HEK293 (cell line): ENCODE measurements at regions not wholly inside any gene's neighbourhood (a gene's known extent, or its start where the extent isn't known, plus 50 kb on each side); places are given as distances from the start of the nearest gene placed in this dataset.
"Not testable (repeated sequence)": the region's sequence is repeated elsewhere in the genome, so short reads cannot be mapped to it uniquely, and the experiment has no call there.

Experiments used
- CTCF ChIA-PET: fragments of 350-600 bp; formaldehyde crosslinking; extraction: SDS; loops from one replicate; lab custom pipeline; 2021; ENCODE audit warnings: antibody characterized with exemption; lab: Yijun Ruan, JAX
- POLR2A ChIA-PET: fragments of 300-600 bp; formaldehyde crosslinking; extraction: SDS; loops from one replicate; lab custom pipeline; 2020; ENCODE audit warnings: antibody characterized with exemption, inconsistent platforms; lab: Yijun Ruan, JAX
- H3K27ac ChIP-seq: fragments of 200-500 bp; sonication (Bioruptor generic); 2 replicates; pipeline ENCODE4 v1.5.1; 2014; ENCODE audit warnings: low read depth, low read length, control low read depth, inconsistent platforms; ENCODE audit errors: extremely low read depth
- H3K36me3 ChIP-seq, 2 experiments: fragments of 200-500 bp in 1 of 2; sonication (Bioruptor generic) in 1 of 2; 1 replicate in 1 of 2; 2 replicates in 1 of 2; pipeline ENCODE4 v1.5.1; 2014 to 2017; ENCODE audit warnings: inconsistent platforms in 2 of 2, low read length in 2 of 2; ENCODE audit not compliant: control insufficient read depth in 2 of 2, insufficient read depth in 1 of 2
- H3K4me1 ChIP-seq: fragments of 200-500 bp; sonication (Bioruptor generic); 2 replicates; pipeline ENCODE4 v1.5.1; 2014; ENCODE audit warnings: mild to moderate bottlenecking, low read length, inconsistent platforms; ENCODE audit not compliant: control insufficient read depth, insufficient read depth
- H3K4me3 ChIP-seq: 2 replicates; pipeline ENCODE4 v1.5.1; 2011; ENCODE audit warnings: low read depth, mild to moderate bottlenecking, control low read depth, low read length, moderate library complexity
- H3K9me3 ChIP-seq: fragments of 200-500 bp; sonication (Bioruptor generic); 2 replicates; pipeline ENCODE4 v1.5.1; 2014; ENCODE audit warnings: low read depth, low read length, inconsistent platforms; ENCODE audit not compliant: control insufficient read depth, insufficient read depth
- GLIS1 ChIP-seq: fragments of 450-650 bp; formaldehyde crosslinking; IDR thresholded peaks from 2 replicates; pipeline ENCODE4 v1.5.1; 2016; ENCODE audit warnings: missing biosample characterization, missing genetic modification characterization
- GLIS2 ChIP-seq: fragments of 450-650 bp; formaldehyde crosslinking; IDR thresholded peaks from 2 replicates; pipeline ENCODE4 v1.5.1; 2016; ENCODE audit warnings: missing biosample characterization, missing genetic modification characterization
- HOXD13 ChIP-seq: sonication (generic); formaldehyde crosslinking; IDR thresholded peaks from 2 replicates; pipeline ENCODE4 v1.8.0; 2022; ENCODE audit warnings: missing genetic modification reagents, borderline replicate concordance
- OSR2 ChIP-seq: fragments of 450-650 bp; formaldehyde crosslinking; IDR thresholded peaks from 2 replicates; pipeline ENCODE4 v1.5.1; 2016; ENCODE audit warnings: missing biosample characterization, missing genetic modification characterization
- SP2 ChIP-seq: fragments of 450-650 bp; formaldehyde crosslinking; IDR thresholded peaks from 2 replicates; pipeline ENCODE4 v1.5.1; 2016; ENCODE audit warnings: missing biosample characterization, missing genetic modification characterization
- SP7 ChIP-seq: fragments of 450-650 bp; formaldehyde crosslinking; IDR thresholded peaks from 2 replicates; pipeline ENCODE4 v1.5.1; 2016; ENCODE audit warnings: missing biosample characterization, missing genetic modification characterization
- ZBTB8A ChIP-seq: fragments of 450-650 bp; formaldehyde crosslinking; IDR thresholded peaks from 2 replicates; pipeline ENCODE4 v1.5.1; 2016; ENCODE audit warnings: missing biosample characterization, missing genetic modification characterization
- ZFP41 ChIP-seq: fragments of 450-650 bp; formaldehyde crosslinking; IDR thresholded peaks from 2 replicates; pipeline ENCODE4 v1.5.1; 2016; ENCODE audit warnings: missing biosample characterization, missing genetic modification characterization, borderline replicate concordance
- ZNF157 ChIP-seq: fragments of 450-650 bp; formaldehyde crosslinking; IDR thresholded peaks from 2 replicates; pipeline ENCODE4 v1.5.1; 2016; ENCODE audit warnings: missing biosample characterization, missing genetic modification characterization
- ZNF16 ChIP-seq: fragments of 450-650 bp; formaldehyde crosslinking; IDR thresholded peaks from 2 replicates; pipeline ENCODE4 v1.5.1; 2016; ENCODE audit warnings: low read depth, missing biosample characterization, missing genetic modification characterization
- ZNF202 ChIP-seq: fragments of 450-650 bp; formaldehyde crosslinking; IDR thresholded peaks from 2 replicates; pipeline ENCODE4 v1.5.1; 2016; ENCODE audit warnings: missing biosample characterization, missing genetic modification characterization, borderline replicate concordance
- ZNF248 ChIP-seq: fragments of 450-650 bp; formaldehyde crosslinking; IDR thresholded peaks from 2 replicates; pipeline ENCODE4 v1.5.1; 2017; ENCODE audit warnings: missing biosample characterization, missing genetic modification characterization
- ZNF302 ChIP-seq: fragments of 450-650 bp; formaldehyde crosslinking; IDR thresholded peaks from 2 replicates; pipeline ENCODE4 v1.5.1; 2016; ENCODE audit warnings: missing biosample characterization, missing genetic modification characterization, low read depth
- ZNF335 ChIP-seq: fragments of 450-650 bp; formaldehyde crosslinking; conservative IDR thresholded peaks from 2 replicates; pipeline ENCODE4 v1.5.1; 2016; ENCODE audit warnings: missing biosample characterization, missing genetic modification characterization
- ZNF354C ChIP-seq: fragments of 450-650 bp; formaldehyde crosslinking; IDR thresholded peaks from 2 replicates; pipeline ENCODE4 v1.5.1; 2016; ENCODE audit warnings: missing biosample characterization, missing genetic modification characterization, low read depth, borderline replicate concordance
- ZNF544 ChIP-seq: fragments of 450-650 bp; formaldehyde crosslinking; IDR thresholded peaks from 2 replicates; pipeline ENCODE4 v1.5.0; 2017; ENCODE audit warnings: missing biosample characterization, missing genetic modification characterization
- ZNF777 ChIP-seq: fragments of 450-650 bp; formaldehyde crosslinking; IDR thresholded peaks from 2 replicates; pipeline ENCODE4 v1.5.1; 2017; ENCODE audit warnings: missing biosample characterization, missing genetic modification characterization, borderline replicate concordance
- TF ChIP-seq, protein P1 (sequence below): sonication (generic); formaldehyde crosslinking; IDR thresholded peaks from 2 replicates; pipeline ENCODE4 v1.8.1; 2022; ENCODE audit warnings: mild to moderate bottlenecking, moderate library complexity, missing genetic modification reagents
- TF ChIP-seq, protein P2 (sequence below): fragments of 450-650 bp; formaldehyde crosslinking; IDR thresholded peaks from 2 replicates; pipeline ENCODE4 v1.5.1; 2016; ENCODE audit warnings: missing biosample characterization, missing genetic modification characterization
- TF ChIP-seq, protein P3 (sequence below): fragments of 450-650 bp; formaldehyde crosslinking; IDR thresholded peaks from 2 replicates; pipeline ENCODE4 v1.5.1; 2016; ENCODE audit warnings: missing biosample characterization, missing genetic modification characterization, borderline replicate concordance
- TF ChIP-seq, protein P4 (sequence below): fragments of 450-650 bp; formaldehyde crosslinking; optimal IDR thresholded peaks from 2 replicates; pipeline ENCODE3; 2016; ENCODE audit warnings: missing biosample characterization, mild to moderate bottlenecking, missing genetic modification characterization
- TF ChIP-seq, protein P5 (sequence below): fragments of 450-650 bp; formaldehyde crosslinking; IDR thresholded peaks from 2 replicates; pipeline ENCODE4 v1.5.1; 2016; ENCODE audit warnings: missing biosample characterization, missing genetic modification characterization

DNA sequence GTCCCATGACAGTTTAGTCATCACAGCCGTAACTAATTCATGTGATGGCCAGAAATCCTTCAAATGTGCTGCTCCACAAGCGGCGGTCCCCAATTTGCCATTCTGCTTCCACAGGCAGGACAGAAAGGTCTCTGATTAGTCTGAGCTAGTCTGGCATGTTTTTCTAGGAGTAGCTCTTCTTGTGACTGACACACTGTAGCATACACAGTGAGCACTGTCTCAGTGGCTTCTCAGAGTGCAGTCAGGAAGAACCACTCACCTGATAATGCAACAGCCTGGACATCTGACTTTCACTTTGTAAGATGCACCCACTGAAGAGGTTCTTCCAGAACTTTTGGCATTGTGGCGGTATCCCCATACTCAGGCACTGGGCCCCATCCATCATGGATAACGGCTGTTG lies 1266.2 kb downstream of the TMEM121 start:
- ChIA-PET POLR2A (no interaction called here), CTCF (interaction anchor here (0.6 to 6.3 kb wide), 3 partner anchors 11 to 82 kb away, joined by 4 to 50 read pairs (median 49); no protein-coding TSS in a partner anchor)
- TF ChIP-seq ZBTB8A (tag by site-specific recombination) (no peak), ZNF248 (tag by site-specific recombination) (no peak), ZNF335 (tag by site-specific recombination) (no peak), ZFP41 (no peak), ZNF354C (no peak), ZNF302 (tag by site-specific recombination) (no peak), OSR2 (tag by site-specific recombination) (no peak), SP2 (tag by site-specific recombination) (no peak), ZNF202 (tag by site-specific recombination) (no peak), HOXD13 (no peak), SP7 (tag by site-specific recombination) (no peak), ZNF16 (tag by site-specific recombination) (no peak), ZNF157 (tag by site-specific recombination) (no peak)
- TF ChIP-seq, protein P1, sequence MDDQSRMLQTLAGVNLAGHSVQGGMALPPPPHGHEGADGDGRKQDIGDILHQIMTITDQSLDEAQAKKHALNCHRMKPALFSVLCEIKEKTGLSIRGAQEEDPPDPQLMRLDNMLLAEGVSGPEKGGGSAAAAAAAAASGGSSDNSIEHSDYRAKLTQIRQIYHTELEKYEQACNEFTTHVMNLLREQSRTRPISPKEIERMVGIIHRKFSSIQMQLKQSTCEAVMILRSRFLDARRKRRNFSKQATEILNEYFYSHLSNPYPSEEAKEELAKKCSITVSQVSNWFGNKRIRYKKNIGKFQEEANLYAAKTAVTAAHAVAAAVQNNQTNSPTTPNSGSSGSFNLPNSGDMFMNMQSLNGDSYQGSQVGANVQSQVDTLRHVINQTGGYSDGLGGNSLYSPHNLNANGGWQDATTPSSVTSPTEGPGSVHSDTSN (CRISPR knock-in tag): no peak
- TF ChIP-seq, protein P2, sequence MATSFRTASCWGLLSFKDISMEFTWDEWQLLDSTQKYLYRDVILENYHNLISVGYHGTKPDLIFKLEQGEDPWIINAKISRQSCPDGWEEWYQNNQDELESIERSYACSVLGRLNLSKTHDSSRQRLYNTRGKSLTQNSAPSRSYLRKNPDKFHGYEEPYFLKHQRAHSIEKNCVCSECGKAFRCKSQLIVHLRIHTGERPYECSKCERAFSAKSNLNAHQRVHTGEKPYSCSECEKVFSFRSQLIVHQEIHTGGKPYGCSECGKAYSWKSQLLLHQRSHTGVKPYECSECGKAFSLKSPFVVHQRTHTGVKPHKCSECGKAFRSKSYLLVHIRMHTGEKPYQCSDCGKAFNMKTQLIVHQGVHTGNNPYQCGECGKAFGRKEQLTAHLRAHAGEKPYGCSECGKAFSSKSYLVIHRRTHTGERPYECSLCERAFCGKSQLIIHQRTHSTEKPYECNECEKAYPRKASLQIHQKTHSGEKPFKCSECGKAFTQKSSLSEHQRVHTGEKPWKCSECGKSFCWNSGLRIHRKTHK: no peak
- H3K27ac ChIP-seq: no peak overlapping the region
- no peaks in the 10 kb centered on the region for H3K36me3 ChIP-seq
- H3K4me1 ChIP-seq: no peaks in the 10 kb centered on the region
- no peaks in the 10 kb centered on the region; the same call in 1 of the 2 replicates for H3K9me3 ChIP-seq
- no peak overlapping the region for H3K4me3 ChIP-seq

DNA sequence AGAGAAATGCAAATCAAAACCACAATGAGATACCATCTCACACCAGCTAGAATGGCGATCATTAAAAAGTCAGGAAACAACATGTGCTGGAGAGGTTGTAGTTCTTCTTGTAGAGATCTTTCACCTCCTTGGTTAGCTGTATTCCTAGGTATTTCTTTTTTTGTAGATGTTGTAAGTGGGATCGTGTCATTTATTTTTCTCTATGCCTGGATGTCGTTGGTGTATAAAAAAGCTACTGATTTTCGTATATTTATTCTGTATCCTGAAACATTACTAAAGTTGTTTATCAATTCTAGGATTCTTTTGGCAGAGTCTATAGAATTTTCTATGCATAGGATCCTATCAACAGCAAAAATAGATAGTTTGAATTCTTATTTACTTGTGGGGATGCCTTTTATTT lies 1271.8 kb downstream of the TMEM121 start:
- H3K9me3 ChIP-seq, H3K4me1 ChIP-seq, H3K4me3 ChIP-seq, H3K27ac ChIP-seq, H3K36me3 ChIP-seq, POLR2A ChIA-PET: not testable (repeated sequence)
- CTCF ChIA-PET: interaction anchor here (0.6 to 2.7 kb wide), 4 partner anchors 24 to 83 kb away, joined by 4 to 8 read pairs (median 6); no protein-coding TSS in a partner anchor

DNA sequence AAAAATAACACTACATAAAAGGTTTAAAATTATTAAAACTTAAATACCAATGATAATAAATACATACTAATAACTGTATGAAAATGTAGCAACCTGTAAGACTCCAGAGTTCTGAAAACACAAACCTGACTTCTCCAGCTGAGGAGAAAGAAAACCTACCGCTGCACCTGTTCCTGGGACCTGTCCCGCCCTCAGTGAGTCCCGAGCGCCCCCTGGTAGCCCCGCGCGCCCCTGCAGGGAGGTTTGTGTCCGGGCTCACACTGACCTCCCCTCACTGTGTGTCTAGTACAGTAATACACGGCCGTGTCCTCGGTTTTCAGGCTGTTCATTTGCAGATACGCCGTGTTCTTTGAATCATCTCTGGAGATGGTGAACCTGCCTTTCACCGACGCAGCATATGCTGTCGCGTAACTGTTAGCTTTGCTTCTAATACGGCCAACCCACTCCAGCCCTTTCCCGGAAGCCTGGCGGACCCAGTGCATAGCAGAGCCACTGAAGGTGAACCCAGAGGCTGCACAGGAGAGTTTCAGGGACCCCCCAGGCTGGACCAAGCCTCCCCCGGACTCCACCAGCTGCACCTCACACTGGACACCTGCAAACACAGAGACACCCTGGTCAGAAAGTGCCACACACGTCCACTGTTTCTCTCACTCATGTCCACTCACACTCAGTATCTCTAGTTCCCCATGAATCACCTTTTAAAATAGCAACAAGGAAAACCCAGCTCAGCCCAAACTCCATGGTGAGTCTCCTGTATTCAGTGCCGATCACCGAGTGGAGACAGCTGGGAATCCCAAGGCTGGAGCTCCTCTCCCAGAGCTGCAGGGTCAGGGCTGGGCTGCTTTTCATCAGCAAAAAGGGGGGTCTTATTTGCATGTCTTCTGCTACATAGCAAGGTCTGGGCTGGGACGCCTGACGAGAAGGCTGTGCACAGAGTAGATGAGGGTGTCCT lies 1276.3 kb downstream of the TMEM121 start:
- ChIA-PET CTCF (interaction anchor here (0.7 to 4.6 kb wide), 11 partner anchors 11 to 273 kb away, joined by 3 to 50 read pairs (median 3); no protein-coding TSS in a partner anchor), POLR2A (no interaction called here)
- Histone ChIP-seq H3K36me3 (no peaks in the 10 kb centered on the region; a peak in 1 of 3 replicates), H3K4me3 (no peak overlapping the region), H3K4me1 (no peaks in the 10 kb centered on the region), H3K27ac (no peak overlapping the region), H3K9me3 (no peaks in the 10 kb centered on the region; the same call in 1 of the 2 replicates)
- TF ChIP-seq ZNF544 (tag by site-specific recombination) (no peak), ZNF777 (no peak), GLIS1 (tag by site-specific recombination) (no peak), GLIS2 (tag by site-specific recombination) (no peak)
- TF ChIP-seq, protein P3, sequence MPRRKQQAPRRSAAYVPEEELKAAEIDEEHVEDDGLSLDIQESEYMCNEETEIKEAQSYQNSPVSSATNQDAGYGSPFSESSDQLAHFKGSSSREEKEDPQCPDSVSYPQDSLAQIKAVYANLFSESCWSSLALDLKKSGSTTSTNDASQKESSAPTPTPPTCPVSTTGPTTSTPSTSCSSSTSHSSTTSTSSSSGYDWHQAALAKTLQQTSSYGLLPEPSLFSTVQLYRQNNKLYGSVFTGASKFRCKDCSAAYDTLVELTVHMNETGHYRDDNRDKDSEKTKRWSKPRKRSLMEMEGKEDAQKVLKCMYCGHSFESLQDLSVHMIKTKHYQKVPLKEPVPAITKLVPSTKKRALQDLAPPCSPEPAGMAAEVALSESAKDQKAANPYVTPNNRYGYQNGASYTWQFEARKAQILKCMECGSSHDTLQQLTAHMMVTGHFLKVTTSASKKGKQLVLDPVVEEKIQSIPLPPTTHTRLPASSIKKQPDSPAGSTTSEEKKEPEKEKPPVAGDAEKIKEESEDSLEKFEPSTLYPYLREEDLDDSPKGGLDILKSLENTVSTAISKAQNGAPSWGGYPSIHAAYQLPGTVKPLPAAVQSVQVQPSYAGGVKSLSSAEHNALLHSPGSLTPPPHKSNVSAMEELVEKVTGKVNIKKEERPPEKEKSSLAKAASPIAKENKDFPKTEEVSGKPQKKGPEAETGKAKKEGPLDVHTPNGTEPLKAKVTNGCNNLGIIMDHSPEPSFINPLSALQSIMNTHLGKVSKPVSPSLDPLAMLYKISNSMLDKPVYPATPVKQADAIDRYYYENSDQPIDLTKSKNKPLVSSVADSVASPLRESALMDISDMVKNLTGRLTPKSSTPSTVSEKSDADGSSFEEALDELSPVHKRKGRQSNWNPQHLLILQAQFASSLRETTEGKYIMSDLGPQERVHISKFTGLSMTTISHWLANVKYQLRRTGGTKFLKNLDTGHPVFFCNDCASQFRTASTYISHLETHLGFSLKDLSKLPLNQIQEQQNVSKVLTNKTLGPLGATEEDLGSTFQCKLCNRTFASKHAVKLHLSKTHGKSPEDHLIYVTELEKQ (tag by site-specific recombination): no peak
- TF ChIP-seq, protein P4, sequence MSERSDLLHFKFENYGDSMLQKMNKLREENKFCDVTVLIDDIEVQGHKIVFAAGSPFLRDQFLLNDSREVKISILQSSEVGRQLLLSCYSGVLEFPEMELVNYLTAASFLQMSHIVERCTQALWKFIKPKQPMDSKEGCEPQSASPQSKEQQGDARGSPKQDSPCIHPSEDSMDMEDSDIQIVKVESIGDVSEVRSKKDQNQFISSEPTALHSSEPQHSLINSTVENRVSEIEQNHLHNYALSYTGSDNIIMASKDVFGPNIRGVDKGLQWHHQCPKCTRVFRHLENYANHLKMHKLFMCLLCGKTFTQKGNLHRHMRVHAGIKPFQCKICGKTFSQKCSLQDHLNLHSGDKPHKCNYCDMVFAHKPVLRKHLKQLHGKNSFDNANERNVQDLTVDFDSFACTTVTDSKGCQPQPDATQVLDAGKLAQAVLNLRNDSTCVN (tag by site-specific recombination): peak; percentile 17
- TF ChIP-seq, protein P5, sequence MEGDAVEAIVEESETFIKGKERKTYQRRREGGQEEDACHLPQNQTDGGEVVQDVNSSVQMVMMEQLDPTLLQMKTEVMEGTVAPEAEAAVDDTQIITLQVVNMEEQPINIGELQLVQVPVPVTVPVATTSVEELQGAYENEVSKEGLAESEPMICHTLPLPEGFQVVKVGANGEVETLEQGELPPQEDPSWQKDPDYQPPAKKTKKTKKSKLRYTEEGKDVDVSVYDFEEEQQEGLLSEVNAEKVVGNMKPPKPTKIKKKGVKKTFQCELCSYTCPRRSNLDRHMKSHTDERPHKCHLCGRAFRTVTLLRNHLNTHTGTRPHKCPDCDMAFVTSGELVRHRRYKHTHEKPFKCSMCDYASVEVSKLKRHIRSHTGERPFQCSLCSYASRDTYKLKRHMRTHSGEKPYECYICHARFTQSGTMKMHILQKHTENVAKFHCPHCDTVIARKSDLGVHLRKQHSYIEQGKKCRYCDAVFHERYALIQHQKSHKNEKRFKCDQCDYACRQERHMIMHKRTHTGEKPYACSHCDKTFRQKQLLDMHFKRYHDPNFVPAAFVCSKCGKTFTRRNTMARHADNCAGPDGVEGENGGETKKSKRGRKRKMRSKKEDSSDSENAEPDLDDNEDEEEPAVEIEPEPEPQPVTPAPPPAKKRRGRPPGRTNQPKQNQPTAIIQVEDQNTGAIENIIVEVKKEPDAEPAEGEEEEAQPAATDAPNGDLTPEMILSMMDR (tag by site-specific recombination): peak; percentile 27; the same call in 1 of the 2 replicates
